ENCODE measurements at regions not wholly inside any gene's neighbourhood (a gene's known extent, or its start where the extent isn't known, plus 50 kb on each side); places are given as distances from the start of the nearest gene placed in this dataset.

DNA sequence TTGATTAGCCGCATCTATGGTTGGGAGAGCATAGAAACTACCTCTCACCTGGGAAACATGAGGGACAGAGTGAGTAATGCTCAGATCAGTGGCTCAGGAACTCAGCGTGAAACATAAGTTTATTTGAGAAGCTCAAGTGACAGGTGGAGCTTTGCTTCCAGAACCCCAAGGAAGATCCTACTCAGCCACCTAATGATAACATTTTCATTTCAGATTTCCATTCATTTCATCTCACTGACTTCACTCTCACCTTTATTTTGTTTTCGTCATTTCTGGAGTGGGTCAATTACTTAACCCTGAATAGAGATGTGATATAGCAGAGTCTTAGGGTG is 145.5 kb upstream of the DUSP10 start:
- TF ChIP-seq, protein P1, sequence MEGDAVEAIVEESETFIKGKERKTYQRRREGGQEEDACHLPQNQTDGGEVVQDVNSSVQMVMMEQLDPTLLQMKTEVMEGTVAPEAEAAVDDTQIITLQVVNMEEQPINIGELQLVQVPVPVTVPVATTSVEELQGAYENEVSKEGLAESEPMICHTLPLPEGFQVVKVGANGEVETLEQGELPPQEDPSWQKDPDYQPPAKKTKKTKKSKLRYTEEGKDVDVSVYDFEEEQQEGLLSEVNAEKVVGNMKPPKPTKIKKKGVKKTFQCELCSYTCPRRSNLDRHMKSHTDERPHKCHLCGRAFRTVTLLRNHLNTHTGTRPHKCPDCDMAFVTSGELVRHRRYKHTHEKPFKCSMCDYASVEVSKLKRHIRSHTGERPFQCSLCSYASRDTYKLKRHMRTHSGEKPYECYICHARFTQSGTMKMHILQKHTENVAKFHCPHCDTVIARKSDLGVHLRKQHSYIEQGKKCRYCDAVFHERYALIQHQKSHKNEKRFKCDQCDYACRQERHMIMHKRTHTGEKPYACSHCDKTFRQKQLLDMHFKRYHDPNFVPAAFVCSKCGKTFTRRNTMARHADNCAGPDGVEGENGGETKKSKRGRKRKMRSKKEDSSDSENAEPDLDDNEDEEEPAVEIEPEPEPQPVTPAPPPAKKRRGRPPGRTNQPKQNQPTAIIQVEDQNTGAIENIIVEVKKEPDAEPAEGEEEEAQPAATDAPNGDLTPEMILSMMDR (IDR thresholded peaks at IDR 0.05; ENCODE audit: control insufficient read depth, insufficient read depth, low read depth, low read length, missing control alignments): no peak
- H3K4me3 ChIP-seq (ENCODE audit: control insufficient read depth, low read depth, low read length): no peak overlapping the region
- DNase-seq (ENCODE audit: low read depth): no peak

DNA sequence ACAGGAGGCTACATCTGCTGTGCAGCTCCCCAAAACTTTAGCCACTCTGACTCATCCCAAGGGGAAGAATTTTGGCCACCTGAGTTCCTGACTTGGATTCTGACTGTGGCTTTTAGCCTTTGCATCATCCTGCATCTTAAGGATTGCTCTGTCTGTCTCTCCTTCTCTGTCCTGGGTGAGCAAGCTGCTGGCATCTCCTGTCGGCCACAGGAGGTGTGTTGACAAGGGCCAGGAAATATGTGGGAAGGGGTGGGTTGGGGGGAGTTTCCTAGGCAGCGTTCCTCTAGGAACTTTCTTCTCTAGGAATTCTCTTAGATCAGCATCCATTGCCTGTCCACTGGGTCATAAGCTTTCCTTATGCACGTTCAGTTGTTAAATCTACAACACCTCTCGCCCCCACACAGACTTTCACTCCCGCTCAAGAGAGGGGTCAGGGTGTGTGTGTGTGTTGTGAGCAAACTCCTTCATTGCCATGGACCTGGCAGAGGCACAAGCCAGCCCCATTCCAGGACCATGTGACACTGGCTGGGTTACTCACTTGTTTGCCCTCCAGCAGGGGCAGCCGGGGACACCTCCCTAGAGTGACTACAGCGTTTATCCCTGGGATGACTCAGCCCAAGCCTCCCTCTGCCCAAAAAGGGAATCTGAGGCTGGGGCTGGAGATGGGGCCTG is 145.0 kb upstream of the DUSP10 start:
- peak; percentile 68 for DNase-seq (ENCODE audit: low read depth)
- TF ChIP-seq, protein P1 (IDR thresholded peaks at IDR 0.05; ENCODE audit: control insufficient read depth, insufficient read depth, low read depth, low read length, missing control alignments): no peak
- H3K4me3 ChIP-seq (ENCODE audit: control insufficient read depth, low read depth, low read length): no peak overlapping the region

- no peak overlapping the region for H3K4me3 ChIP-seq (ENCODE audit: control insufficient read depth, low read depth, low read length)
- DNase-seq (ENCODE audit: low read depth): no peak
- TF ChIP-seq, protein P1 (IDR thresholded peaks at IDR 0.05; ENCODE audit: control insufficient read depth, insufficient read depth, low read depth, low read length, missing control alignments): no peak
Observed at GRCh38 chr1:221886311-221886710, 144.4 kb upstream of the DUSP10 start.

DNA sequence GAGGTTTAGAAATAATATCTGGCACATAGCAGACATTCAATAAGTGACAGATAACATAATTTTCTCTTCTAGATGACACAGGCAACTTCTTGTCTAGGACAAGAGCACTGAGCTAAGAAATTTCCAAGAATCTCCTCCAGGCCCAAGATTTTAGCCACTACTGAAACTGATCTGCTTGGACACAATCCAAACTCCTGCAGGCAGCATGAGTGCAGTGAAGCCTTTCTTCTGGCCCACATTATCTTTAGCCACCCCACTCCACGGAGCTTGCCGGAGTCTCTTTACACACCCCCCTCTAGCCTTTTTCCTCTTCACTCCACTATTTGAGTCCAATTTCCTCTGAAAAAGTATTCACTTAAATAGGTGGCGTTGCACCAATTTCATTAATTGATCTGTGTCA is 142.9 kb upstream of the DUSP10 start:
- TF ChIP-seq, protein P1 (IDR thresholded peaks at IDR 0.05; ENCODE audit: control insufficient read depth, insufficient read depth, low read depth, low read length, missing control alignments): no peak
- no peak for DNase-seq (ENCODE audit: low read depth)
- no peak overlapping the region for H3K4me3 ChIP-seq (ENCODE audit: control insufficient read depth, low read depth, low read length)

DNA sequence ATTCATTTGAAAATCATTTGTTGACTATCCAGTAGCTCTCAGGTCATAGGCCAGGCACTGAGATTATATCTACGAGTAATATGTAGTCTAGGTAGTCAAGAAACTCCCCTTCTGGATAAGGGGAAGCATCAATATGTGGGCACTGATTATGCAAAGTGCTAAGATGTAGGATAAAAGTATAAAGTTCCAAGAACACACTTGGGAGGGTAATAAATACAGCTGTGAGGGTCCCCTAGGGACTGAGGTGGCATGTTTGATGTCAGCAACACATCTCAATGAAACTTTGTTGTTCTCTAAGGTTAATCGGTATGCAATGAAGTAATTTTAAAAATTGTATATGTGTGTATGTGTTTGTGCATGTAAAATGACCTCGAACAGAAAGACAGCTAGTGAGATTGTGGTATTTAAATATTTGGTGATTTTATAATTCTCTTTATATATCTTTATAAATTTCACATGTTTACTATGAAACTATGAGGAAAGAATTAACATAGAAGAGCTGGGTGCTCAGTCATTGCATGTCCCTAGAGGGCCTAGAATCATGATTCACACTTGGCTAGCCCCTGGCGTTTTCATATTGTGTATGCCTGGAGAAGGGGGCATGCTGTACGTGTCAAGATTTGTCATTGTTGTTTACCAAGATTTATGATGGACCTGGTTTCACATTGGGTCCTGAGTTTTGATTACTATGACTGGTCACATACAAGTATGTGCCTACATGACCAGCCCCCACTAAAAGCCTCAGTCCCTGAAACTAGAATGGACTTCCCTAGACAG is 140.1 kb upstream of the DUSP10 start:
- no peak overlapping the region for H3K4me3 ChIP-seq (ENCODE audit: control insufficient read depth, low read depth, low read length)
- no peak for DNase-seq (ENCODE audit: low read depth)
- TF ChIP-seq, protein P1 (IDR thresholded peaks at IDR 0.05; ENCODE audit: control insufficient read depth, insufficient read depth, low read depth, low read length, missing control alignments): no peak

- H3K4me3 ChIP-seq (ENCODE audit: control insufficient read depth, low read depth, low read length): no peak overlapping the region
- TF ChIP-seq, protein P1 (IDR thresholded peaks at IDR 0.05; ENCODE audit: control insufficient read depth, insufficient read depth, low read depth, low read length, missing control alignments): no peak
- no peak for DNase-seq (ENCODE audit: low read depth)
Observed at GRCh38 chr1:221880182-221880581, 138.3 kb upstream of the DUSP10 start.

All from AG09309 (cell line).